Stimulated activated CD4-positive, alpha-beta T cell treated with anti-CD3 and anti-CD28 coated beads, TNF-alpha, amount 100 ng/mL, for 48 hours (primary cell): ENCODE measurements at regions not wholly inside any gene's neighbourhood (a gene's known extent, or its start where the extent isn't known, plus 50 kb on each side); places are given as distances from the start of the nearest gene placed in this dataset.
"Not testable (repeated sequence)": the region's sequence is repeated elsewhere in the genome, so short reads cannot be mapped to it uniquely, and the experiment has no call there.

ENCODE experiments used
- DNase-seq, 3 donors: peaks; one replicate each; pipeline ENCODE4 v3.0.0-alpha.2; 2020; ENCODE audit warnings: low read depth in 3 of 3

GRCh38 chr3:162719684-162720341, 1223.2 kb downstream of the OTOL1 start:
- DNase-seq, result no peak

GRCh38 chr3:162721736-162722135, 1225.1 kb downstream of the OTOL1 start:
- no peak for DNase-seq

- DNase-seq, result no peak
Measured at GRCh38 chr3:162722337-162722736, 1225.7 kb downstream of the OTOL1 start.

GRCh38 chr3:162722796-162723195, 1226.2 kb downstream of the OTOL1 start:
- DNase-seq, result not testable (repeated sequence)

GRCh38 chr3:162729686-162730085, 1233.1 kb downstream of the OTOL1 start:
- DNase-seq, result no peak

GRCh38 chr3:162731961-162732360, 1235.4 kb downstream of the OTOL1 start:
- not testable (repeated sequence) for DNase-seq

GRCh38 chr3:162738784-162739183, 1242.2 kb downstream of the OTOL1 start:
- no peak for DNase-seq

GRCh38 chr3:162740941-162741596, 1244.5 kb downstream of the OTOL1 start:
- no peak for DNase-seq

GRCh38 chr3:162742159-162742717, 1245.6 kb downstream of the OTOL1 start:
- DNase-seq, result no peak

GRCh38 chr3:162743091-162743490, 1246.5 kb downstream of the OTOL1 start:
- DNase-seq, result no peak

GRCh38 chr3:162760789-162761188, 1264.2 kb downstream of the OTOL1 start:
- DNase-seq, result no peak

- DNase-seq, result no peak
Measured at GRCh38 chr3:162764051-162764807, 1267.6 kb downstream of the OTOL1 start.

- no peak for DNase-seq
Measured at GRCh38 chr3:162764808-162765071, 1268.1 kb downstream of the OTOL1 start.

- DNase-seq, result no peak
Measured at GRCh38 chr3:162765524-162765923, 1268.9 kb downstream of the OTOL1 start.

- no peak for DNase-seq
Measured at GRCh38 chr3:162769564-162769963, 1273.0 kb downstream of the OTOL1 start.

GRCh38 chr3:162770551-162770950, 1273.9 kb downstream of the OTOL1 start:
- DNase-seq, result no peak

GRCh38 chr3:162774613-162775100, 1278.0 kb downstream of the OTOL1 start:
- DNase-seq, result no peak

- no peak for DNase-seq
Measured at GRCh38 chr3:162776148-162776547, 1279.5 kb downstream of the OTOL1 start.

GRCh38 chr3:162777118-162777517, 1280.5 kb downstream of the OTOL1 start:
- DNase-seq, result no peak

- DNase-seq, result no peak
Measured at GRCh38 chr3:162780313-162780712, 1283.7 kb downstream of the OTOL1 start.

GRCh38 chr3:162799910-162800309, 1303.3 kb downstream of the OTOL1 start:
- no peak for DNase-seq

GRCh38 chr3:162802228-162802965, 1305.8 kb downstream of the OTOL1 start:
- no peak for DNase-seq
